OCI-LY7 (cell line): ENCODE measurements at regions not wholly inside any gene's neighbourhood (a gene's known extent, or its start where the extent isn't known, plus 50 kb on each side); places are given as distances from the start of the nearest gene placed in this dataset.

ENCODE experiments used
- BruUV-seq: library from RNA; stranded (reverse); fragments of 400-500 nt; replicated peaks from 2 replicates; lab custom pipeline; 2021; lab: Mats Ljungman, UMichigan
- CTCF ChIA-PET: fragments of 300-600 bp; sonication (Branson Sonifier 250); formaldehyde crosslinking; loops from one replicate; lab custom pipeline; 2022; ENCODE audit warnings: antibody characterized with exemption; ENCODE audit not compliant: unreplicated experiment; lab: Charles Lee
- POLR2A ChIA-PET: fragments of 300-600 bp; sonication (Branson Sonifier 250); formaldehyde crosslinking; loops from one replicate; lab custom pipeline; 2022; ENCODE audit warnings: antibody characterized with exemption; lab: Charles Lee
- DNase-seq: peaks from one replicate; pipeline ENCODE4 v3.0.0-alpha.2; 2015; ENCODE audit warnings: low spot score
- H2AFZ ChIP-seq: fragments of 200-600 bp; sonication (generic), shearing (Covaris generic); 2 replicates; pipeline ENCODE4 v1.6.1; 2014; ENCODE audit warnings: mild to moderate bottlenecking, antibody characterized with exemption, low read length, moderate library complexity
- H3K27ac ChIP-seq: fragments of 200-600 bp; sonication (generic); 2 replicates; pipeline ENCODE4 v1.5.1; 2014; ENCODE audit warnings: mixed run types, low read depth, mild to moderate bottlenecking, moderate library complexity, low read length, inconsistent platforms; ENCODE audit not compliant: poor library complexity, severe bottlenecking
- H3K36me3 ChIP-seq: fragments of 200-600 bp; sonication (generic); 2 replicates; pipeline ENCODE4 v1.6.1; 2014; ENCODE audit warnings: mild to moderate bottlenecking, antibody characterized with exemption, low read length, moderate library complexity, mixed read lengths; ENCODE audit not compliant: insufficient read depth
- H3K4me1 ChIP-seq: fragments of 200-600 bp; sonication (generic); 2 replicates; pipeline ENCODE4 v1.5.1; 2014; ENCODE audit warnings: mild to moderate bottlenecking, low read length; ENCODE audit not compliant: insufficient read depth, poor library complexity, severe bottlenecking
- H3K4me2 ChIP-seq: fragments of 200-600 bp; sonication (generic); 2 replicates; pipeline ENCODE4 v1.6.1; 2014; ENCODE audit warnings: mild to moderate bottlenecking, low read length
- H3K4me3 ChIP-seq: fragments of 200-600 bp; sonication (generic); 2 replicates; pipeline ENCODE4 v1.5.1; 2014; ENCODE audit warnings: mild to moderate bottlenecking, low read depth, low read length; ENCODE audit not compliant: poor library complexity, severe bottlenecking
- H3K79me2 ChIP-seq: fragments of 200-600 bp; sonication (generic); 2 replicates; pipeline ENCODE4 v1.6.1; 2016; ENCODE audit warnings: low read depth, mild to moderate bottlenecking, low read length, moderate library complexity, mixed read lengths; ENCODE audit not compliant: insufficient read depth
- H3K9me2 ChIP-seq: fragments of 200-600 bp; sonication (generic); 2 replicates; pipeline ENCODE4 v1.6.1; 2016; ENCODE audit warnings: mild to moderate bottlenecking, low read length, mixed read lengths; ENCODE audit not compliant: insufficient read depth
- H3K9me3 ChIP-seq: fragments of 200-600 bp; sonication (generic); 2 replicates; pipeline ENCODE4 v1.6.1; 2014; ENCODE audit warnings: mild to moderate bottlenecking, mixed run types, low read length, mixed read lengths
- H4K20me1 ChIP-seq: fragments of 200-600 bp; sonication (generic); 2 replicates; pipeline ENCODE4 v1.6.1; 2014; ENCODE audit warnings: mild to moderate bottlenecking, antibody characterized with exemption, low read length, moderate library complexity, mixed read lengths; ENCODE audit not compliant: insufficient read depth
- CTCF ChIP-seq: fragments of 200-600 bp; sonication (generic); conservative IDR thresholded peaks from 2 replicates; pipeline ENCODE4 v1.5.1; 2014; ENCODE audit warnings: mild to moderate bottlenecking, antibody characterized with exemption, low read length, moderate library complexity, mixed read lengths
- EZH2phosphoT487 ChIP-seq: fragments of 200-600 bp; sonication (generic); IDR thresholded peaks from 2 replicates; pipeline ENCODE4 v1.6.1; 2018; ENCODE audit warnings: low read depth, borderline replicate concordance, mild to moderate bottlenecking, mixed run types, antibody characterized with exemption, low read length, moderate library complexity, mixed read lengths
- intact Hi-C: fragments of 100-400 bp; cut with micrococcal nuclease; formaldehyde crosslinking; loops from one replicate; pipeline ENCODE4 v1.10.0; 2022; ENCODE audit not compliant: unreplicated experiment

GRCh38 chr10:83489161-83489560, 650.1 kb upstream of the GHITM start:
- DNase-seq, result no peak
- intact Hi-C loops, result no loop called here
- POLR2A ChIA-PET, result no interaction called here
- Histone ChIP-seq H3K9me2 (no peaks in the 10 kb centered on the region), H3K4me3 (no peak overlapping the region), H3K27ac (no peak overlapping the region), H3K79me2 (no peaks in the 10 kb centered on the region), H4K20me1 (no peaks in the 10 kb centered on the region), H2AFZ (no peak overlapping the region), H3K36me3 (no peaks in the 10 kb centered on the region), H3K9me3 (no peaks in the 10 kb centered on the region), H3K4me2 (no peak overlapping the region), H3K4me1 (no peaks in the 10 kb centered on the region)
- CTCF ChIA-PET, result no interaction called here
- no peak for TF ChIP-seq EZH2phosphoT487
- TF ChIP-seq CTCF, result no peak
- no TSS peak for BruUV-seq

GRCh38 chr10:83492004-83492403, 647.3 kb upstream of the GHITM start:
- no peaks in the 10 kb centered on the region for H3K79me2 ChIP-seq
- no peak for DNase-seq
- POLR2A ChIA-PET, result no interaction called here
- H3K27ac ChIP-seq, result no peak overlapping the region
- H3K36me3 ChIP-seq, result no peaks in the 10 kb centered on the region
- no peak overlapping the region for H2AFZ ChIP-seq
- CTCF ChIA-PET, result no interaction called here
- no peaks in the 10 kb centered on the region for H3K9me3 ChIP-seq
- no peaks in the 10 kb centered on the region for H3K4me1 ChIP-seq
- no peak overlapping the region for H3K4me3 ChIP-seq
- H4K20me1 ChIP-seq, result no peaks in the 10 kb centered on the region
- no peak overlapping the region for H3K4me2 ChIP-seq
- intact Hi-C loops, result no loop called here
- H3K9me2 ChIP-seq, result no peaks in the 10 kb centered on the region
- no peak for TF ChIP-seq EZH2phosphoT487
- no peak for TF ChIP-seq CTCF
- no TSS peak for BruUV-seq

- H3K4me1 ChIP-seq, result no peaks in the 10 kb centered on the region
- H3K9me3 ChIP-seq, result no peaks in the 10 kb centered on the region
- ChIA-PET POLR2A (no interaction called here), CTCF (no interaction called here)
- no peak for DNase-seq
- H3K36me3 ChIP-seq, result no peaks in the 10 kb centered on the region
- H3K9me2 ChIP-seq, result no peaks in the 10 kb centered on the region
- H3K79me2 ChIP-seq, result no peaks in the 10 kb centered on the region
- H3K4me3 ChIP-seq, result no peak overlapping the region
- TF ChIP-seq EZH2phosphoT487 (no peak), CTCF (no peak)
- H3K4me2 ChIP-seq, result no peak overlapping the region
- no peaks in the 10 kb centered on the region for H4K20me1 ChIP-seq
- no TSS peak for BruUV-seq
- no peak overlapping the region for H2AFZ ChIP-seq
- intact Hi-C loops, result no loop called here
- H3K27ac ChIP-seq, result no peak overlapping the region
These were observed 626.6 kb upstream of the GHITM start for GRCh38 chr10:83512681-83513080.
